Keratinocyte (primary cell): ENCODE measurements at regions not wholly inside any gene's neighbourhood (a gene's known extent, or its start where the extent isn't known, plus 50 kb on each side); places are given as distances from the start of the nearest gene placed in this dataset.

Experiments used
- DNase-seq: peaks from one replicate; pipeline ENCODE4 v3.0.0-alpha.2; 2011; ENCODE audit warnings: low read depth, missing footprints, low spot score
- FAIRE-seq: peaks from 2 replicates; lab custom pipeline; 2011; peaks lifted over from hg19 to GRCh38; lab: Jason Lieb, UNC
- H2AFZ ChIP-seq: 2 replicates; pipeline ENCODE4 v1.6.0; 2012; ENCODE audit warnings: low read length, control low read depth, inconsistent platforms; ENCODE audit not compliant: control insufficient read depth
- H3K27ac ChIP-seq: 2 replicates; pipeline ENCODE4 v1.5.1; 2011; ENCODE audit warnings: low read length; ENCODE audit not compliant: control insufficient read depth, insufficient read depth
- H3K27me3 ChIP-seq: 3 replicates; pipeline ENCODE4 v1.6.0; 2011; ENCODE audit warnings: low read length; ENCODE audit not compliant: control insufficient read depth, insufficient read depth; ENCODE audit errors: extremely low read depth
- H3K36me3 ChIP-seq, 2 experiments: 2 replicates in 1 of 2; 3 replicates in 1 of 2; pipeline ENCODE4 v1.5.1; 2011; ENCODE audit warnings: low read length in 2 of 2, mild to moderate bottlenecking in 1 of 2; ENCODE audit not compliant: control insufficient read depth in 2 of 2, insufficient read depth in 2 of 2; ENCODE audit errors: extremely low read depth in 1 of 2
- H3K4me1 ChIP-seq: 3 replicates; pipeline ENCODE4 v1.5.1; 2011; ENCODE audit warnings: low read length; ENCODE audit not compliant: control insufficient read depth, insufficient read depth; ENCODE audit errors: extremely low read depth
- H3K4me2 ChIP-seq: 3 replicates; pipeline ENCODE4 v1.6.0; 2011; ENCODE audit warnings: low read depth, low read length; ENCODE audit not compliant: control insufficient read depth, insufficient read depth; ENCODE audit errors: extremely low read depth
- H3K4me3 ChIP-seq, 3 experiments: fragments of 200-600 bp in 1 of 3; sonication (generic) in 1 of 3; 2 replicates in 2 of 3; 3 replicates in 1 of 3; pipeline ENCODE4 v1.5.1; 2011 to 2016; ENCODE audit warnings: low read length in 3 of 3, mild to moderate bottlenecking in 3 of 3, control low read depth in 2 of 3, inconsistent platforms in 1 of 3, low read depth in 1 of 3, mixed read lengths in 1 of 3, mixed run types in 1 of 3, moderate library complexity in 1 of 3; ENCODE audit not compliant: control insufficient read depth in 2 of 3, insufficient read depth in 2 of 3; ENCODE audit errors: extremely low read depth in 1 of 3
- H3K79me2 ChIP-seq: 2 replicates; pipeline ENCODE4 v1.6.0; 2012; ENCODE audit warnings: low read length; ENCODE audit not compliant: control insufficient read depth, insufficient read depth
- H3K9ac ChIP-seq: 3 replicates; pipeline ENCODE4 v1.6.0; 2011; ENCODE audit warnings: low read length; ENCODE audit not compliant: control insufficient read depth, insufficient read depth; ENCODE audit errors: extremely low read depth
- H3K9me1 ChIP-seq: 3 replicates; pipeline ENCODE4 v1.6.0; 2011; ENCODE audit warnings: low read length; ENCODE audit not compliant: control insufficient read depth, insufficient read depth; ENCODE audit errors: extremely low read depth
- H3K9me3 ChIP-seq: 2 replicates; pipeline ENCODE4 v1.5.1; 2012; ENCODE audit warnings: low read depth, low read length; ENCODE audit not compliant: control insufficient read depth
- H4K20me1 ChIP-seq: 3 replicates; pipeline ENCODE4 v1.6.0; 2011; ENCODE audit warnings: low read length; ENCODE audit not compliant: control insufficient read depth, insufficient read depth; ENCODE audit errors: extremely low read depth
- EZH2 ChIP-seq: IDR thresholded peaks from one replicate; pipeline ENCODE4 v1.6.1; 2012; ENCODE audit warnings: inconsistent platforms, mild to moderate bottlenecking, low read length, moderate library complexity
- dilution Hi-C: fragments of 300-500 bp; cut with MboI; formaldehyde crosslinking; loops from one replicate; pipeline ENCODE4 v1.7.0; 2020; ENCODE audit warnings: low sequenced_read_pairs; ENCODE audit not compliant: extremely low pct_ligation_motif_present
- TF ChIP-seq, protein P1 (sequence below), 3 experiments: IDR thresholded peaks in 1 of 3; conservative IDR thresholded peaks in 1 of 3; optimal IDR thresholded peaks in 1 of 3; 2 replicates in 2 of 3; 3 replicates in 1 of 3; pipeline versions ENCODE3 to v1.5.1; 2011; ENCODE audit warnings: low read length in 3 of 3, mild to moderate bottlenecking in 3 of 3, moderate library complexity in 2 of 3, control low read depth in 1 of 3, inconsistent platforms in 1 of 3; ENCODE audit not compliant: insufficient read depth in 2 of 3; ENCODE audit errors: extremely low read depth in 1 of 3

DNA sequence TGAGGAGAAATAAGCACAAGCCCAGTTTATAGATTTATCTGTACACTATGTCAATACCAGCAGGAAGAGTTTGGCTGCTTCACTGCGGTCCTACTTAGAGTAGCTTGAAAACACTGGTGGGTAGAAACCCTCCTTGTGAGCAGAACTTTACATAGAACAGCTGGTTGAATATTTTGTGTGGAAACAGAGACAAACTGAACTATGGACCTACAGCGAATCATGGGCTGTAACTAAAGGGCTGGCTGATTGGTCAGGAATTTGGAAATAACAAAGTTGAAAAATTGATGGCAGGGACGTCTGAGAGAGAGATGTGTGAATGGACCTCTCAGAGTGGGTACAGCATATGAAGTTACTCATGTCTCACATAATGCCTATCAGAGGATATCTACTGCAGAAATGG, 392.5 kb downstream of the MAN2A1 start:
- Histone ChIP-seq H3K9ac (no peak overlapping the region), H3K9me1 (no peaks in the 10 kb centered on the region), H3K27me3 (no peaks in the 10 kb centered on the region), H3K4me2 (no peak overlapping the region), H4K20me1 (no peaks in the 10 kb centered on the region), H2AFZ (no peak overlapping the region), H3K27ac (no peak overlapping the region), H3K79me2 (no peaks in the 10 kb centered on the region), H3K4me3 (no peak overlapping the region), H3K9me3 (no peaks in the 10 kb centered on the region), H3K36me3 (no peaks in the 10 kb centered on the region), H3K4me1 (peaks cover 8% of the 10 kb centered on the region)
- DNase-seq = no peak
- FAIRE-seq = no peak
- dilution Hi-C loops = no loop called here
- TF ChIP-seq, protein P1, sequence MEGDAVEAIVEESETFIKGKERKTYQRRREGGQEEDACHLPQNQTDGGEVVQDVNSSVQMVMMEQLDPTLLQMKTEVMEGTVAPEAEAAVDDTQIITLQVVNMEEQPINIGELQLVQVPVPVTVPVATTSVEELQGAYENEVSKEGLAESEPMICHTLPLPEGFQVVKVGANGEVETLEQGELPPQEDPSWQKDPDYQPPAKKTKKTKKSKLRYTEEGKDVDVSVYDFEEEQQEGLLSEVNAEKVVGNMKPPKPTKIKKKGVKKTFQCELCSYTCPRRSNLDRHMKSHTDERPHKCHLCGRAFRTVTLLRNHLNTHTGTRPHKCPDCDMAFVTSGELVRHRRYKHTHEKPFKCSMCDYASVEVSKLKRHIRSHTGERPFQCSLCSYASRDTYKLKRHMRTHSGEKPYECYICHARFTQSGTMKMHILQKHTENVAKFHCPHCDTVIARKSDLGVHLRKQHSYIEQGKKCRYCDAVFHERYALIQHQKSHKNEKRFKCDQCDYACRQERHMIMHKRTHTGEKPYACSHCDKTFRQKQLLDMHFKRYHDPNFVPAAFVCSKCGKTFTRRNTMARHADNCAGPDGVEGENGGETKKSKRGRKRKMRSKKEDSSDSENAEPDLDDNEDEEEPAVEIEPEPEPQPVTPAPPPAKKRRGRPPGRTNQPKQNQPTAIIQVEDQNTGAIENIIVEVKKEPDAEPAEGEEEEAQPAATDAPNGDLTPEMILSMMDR (optimal IDR thresholded peaks at IDR 0.05 in 1 of 3, IDR thresholded peaks at IDR 0.05 in 1 of 3, conservative IDR thresholded peaks at IDR 0.05 in 1 of 3; ENCODE audit: extremely low read depth in 1 of 3, insufficient read depth in 2 of 3, low read length in 3 of 3) = no peak
- no peak for TF ChIP-seq EZH2

DNA sequence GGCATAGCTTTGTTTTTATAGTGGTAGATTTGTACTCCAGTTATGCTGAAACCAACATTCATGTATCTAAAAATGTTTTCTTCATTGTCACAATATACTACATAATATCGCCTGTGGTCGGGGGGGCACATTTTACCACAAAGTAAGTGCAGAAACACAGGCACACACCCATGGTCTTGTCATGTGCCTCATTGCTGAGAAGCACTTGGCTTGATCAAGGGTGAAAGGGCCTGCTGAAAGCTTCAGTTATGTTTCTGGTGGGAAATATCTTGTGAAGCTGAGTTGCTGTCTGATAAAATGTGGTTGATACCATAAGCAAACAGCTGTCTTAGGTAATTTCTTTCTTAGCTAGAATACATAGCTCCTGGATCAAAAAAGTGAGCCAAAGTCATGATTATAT, 393.1 kb downstream of the MAN2A1 start:
- Histone ChIP-seq H2AFZ (no peak overlapping the region), H3K27me3 (no peaks in the 10 kb centered on the region), H3K4me2 (no peak overlapping the region), H3K4me1 (peaks cover 12% of the 10 kb centered on the region), H3K36me3 (no peaks in the 10 kb centered on the region), H3K79me2 (no peaks in the 10 kb centered on the region), H3K9me1 (no peaks in the 10 kb centered on the region), H4K20me1 (no peaks in the 10 kb centered on the region), H3K9me3 (no peaks in the 10 kb centered on the region), H3K4me3 (no peak overlapping the region), H3K9ac (no peak overlapping the region), H3K27ac (no peak overlapping the region)
- TF ChIP-seq, protein P1 (optimal IDR thresholded peaks at IDR 0.05 in 1 of 3, IDR thresholded peaks at IDR 0.05 in 1 of 3, conservative IDR thresholded peaks at IDR 0.05 in 1 of 3; ENCODE audit: extremely low read depth in 1 of 3, insufficient read depth in 2 of 3, low read length in 3 of 3) = no peak
- TF ChIP-seq EZH2 = no peak
- no peak for FAIRE-seq
- no peak for DNase-seq
- dilution Hi-C loops = no loop called here
